NCI-H526 treated with DMSO at 0.1 percent for 48 hours (cell line): ENCODE measurements at regions not wholly inside any gene's neighbourhood (a gene's known extent, or its start where the extent isn't known, plus 50 kb on each side); places are given as distances from the start of the nearest gene placed in this dataset.
A peak's percentile ranks its signal among the peaks of the same experiment; 100 is the strongest.

ENCODE experiments used
- DNase-seq: peaks from one replicate; lab custom pipeline; 2025; lab: John Stamatoyannopoulos, UW

DNA sequence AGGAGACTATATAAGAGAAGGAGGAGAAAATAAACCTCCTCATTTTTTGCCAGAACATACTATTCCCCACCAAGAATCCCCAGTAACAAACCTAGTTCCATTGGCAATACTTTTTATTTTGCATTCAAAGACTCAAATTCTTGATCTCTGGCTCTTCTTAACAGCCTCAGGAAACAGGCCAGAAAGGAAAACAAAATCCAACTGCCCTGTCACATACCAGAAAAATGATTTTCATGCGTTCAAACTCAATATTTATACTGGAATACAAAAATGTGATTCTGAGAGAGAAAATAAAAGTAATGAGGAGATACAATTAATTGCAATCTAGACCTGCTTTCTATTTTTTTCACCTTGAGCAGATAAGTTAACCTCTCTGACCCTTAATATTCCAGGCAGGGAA is 435.9 kb upstream of the AUTS2 start:
- DNase-seq, result no peak

DNA sequence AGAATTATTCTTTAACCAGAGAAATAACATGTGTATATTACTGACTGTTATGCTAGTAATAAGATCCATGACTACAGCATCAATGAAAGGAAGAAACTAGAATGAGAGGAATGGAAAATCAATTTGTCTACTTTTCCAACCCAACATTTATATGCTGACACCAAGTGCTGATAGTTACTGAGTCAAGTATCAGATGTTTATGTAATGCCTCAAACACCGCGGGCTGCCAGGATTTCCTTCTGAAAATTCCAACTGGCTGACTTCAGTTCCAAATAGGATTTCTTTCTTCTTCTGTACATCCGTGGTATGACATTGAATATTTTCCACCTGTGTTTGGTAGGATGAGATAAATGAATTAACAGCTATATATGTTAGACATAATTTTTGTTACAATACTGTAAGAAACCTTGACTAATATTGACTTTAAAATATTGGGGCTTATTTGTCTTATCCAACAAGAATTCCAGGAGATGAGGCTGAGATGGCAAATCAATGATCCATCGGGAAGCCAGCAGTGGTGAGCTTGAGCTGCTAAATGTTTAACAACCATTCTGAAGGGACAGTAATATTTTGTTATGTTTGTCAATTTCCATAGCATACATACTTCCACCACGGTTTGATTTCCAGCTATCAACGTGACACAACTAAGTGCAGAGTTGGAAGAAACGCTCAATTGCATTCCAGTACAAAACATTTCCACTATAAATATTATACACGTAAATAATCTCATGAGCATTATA is 435.2 kb upstream of the AUTS2 start:
- no peak for DNase-seq

DNA sequence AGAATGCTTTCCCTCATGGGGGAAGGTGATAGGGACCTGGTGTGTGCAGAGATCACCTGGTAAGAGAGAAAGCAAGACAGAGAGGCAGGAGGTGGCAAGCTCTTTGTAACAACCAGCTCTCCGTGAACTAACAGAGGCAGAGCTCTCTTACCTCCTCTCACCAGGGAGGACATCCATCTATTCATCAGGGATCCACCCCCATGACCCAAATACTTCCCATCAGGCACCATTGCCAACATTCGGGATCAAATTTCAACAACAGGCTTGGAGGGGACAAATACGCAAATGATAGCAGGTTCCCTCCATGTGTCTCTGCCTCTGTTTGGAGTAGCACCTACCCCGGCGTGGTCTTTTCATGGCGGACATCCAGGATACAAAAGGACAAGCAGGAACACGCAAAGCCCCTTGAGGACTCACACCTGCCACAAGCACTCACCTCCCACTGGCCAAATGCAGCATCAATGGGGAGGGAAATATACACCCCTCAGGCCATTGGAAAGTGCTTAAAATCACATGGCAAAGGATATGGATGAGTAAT is 431.2 kb upstream of the AUTS2 start:
- DNase-seq, result no peak

- no peak for DNase-seq
Observed at GRCh38 chr7:69169386-69169785, 428.9 kb upstream of the AUTS2 start.

DNA sequence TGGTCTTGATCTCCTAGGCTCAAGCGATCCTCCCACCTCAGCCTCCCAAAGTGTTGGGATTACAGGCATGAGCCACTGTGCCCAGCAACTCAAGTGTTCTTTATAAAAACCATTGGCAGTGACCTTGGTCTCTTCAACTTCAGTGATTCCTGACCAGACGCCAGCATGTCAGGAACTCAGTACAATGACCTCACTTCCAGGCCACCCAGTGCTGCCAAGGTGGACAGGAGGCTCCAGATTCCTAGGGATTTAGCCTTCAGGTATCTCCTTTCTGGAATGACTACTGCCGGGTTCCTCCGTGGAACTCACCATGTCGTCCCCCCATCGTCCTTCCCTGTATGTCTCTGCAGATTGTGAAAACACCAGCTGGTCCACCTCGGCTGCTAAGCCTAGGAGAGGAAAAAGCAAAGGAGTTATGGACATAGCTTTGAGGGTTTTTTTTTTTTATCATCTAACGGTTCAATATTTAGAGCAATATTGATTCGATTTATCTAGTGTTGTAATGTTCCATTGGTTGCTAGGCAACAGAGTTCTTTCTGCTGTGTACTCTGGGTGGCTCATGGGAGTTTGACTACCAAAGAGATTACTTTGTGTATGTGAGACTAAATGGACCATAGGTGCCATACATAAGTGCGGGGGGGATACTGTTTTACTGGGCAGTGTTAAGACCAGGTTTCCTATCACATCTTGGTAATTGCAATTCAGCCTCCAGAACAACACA is 425.8 kb upstream of the AUTS2 start:
- no peak for DNase-seq

- DNase-seq, result no peak
Observed at GRCh38 chr7:69173341-69173740, 424.9 kb upstream of the AUTS2 start.

DNA sequence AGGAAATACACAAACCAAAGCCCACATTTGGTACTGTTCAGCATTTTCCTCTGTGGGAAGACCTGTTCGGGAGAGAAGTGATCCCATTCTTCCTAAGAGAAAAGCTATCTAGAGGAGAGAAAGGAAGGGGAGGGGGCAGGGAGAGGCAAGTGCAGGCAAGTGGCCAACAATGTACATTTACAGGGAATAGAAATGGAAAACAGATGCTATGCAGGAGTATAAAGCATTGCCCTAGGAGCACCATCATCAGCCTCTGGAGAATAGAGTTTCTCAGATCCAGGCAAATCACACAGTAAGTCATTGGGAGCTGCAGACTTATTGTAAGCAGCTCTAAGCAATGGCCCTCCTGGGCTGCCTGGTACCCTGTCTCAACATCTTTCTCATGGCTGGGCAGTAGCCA is 424.4 kb upstream of the AUTS2 start:
- DNase-seq, result no peak

- DNase-seq, result no peak
Observed at GRCh38 chr7:69176841-69177240, 421.4 kb upstream of the AUTS2 start.

DNA sequence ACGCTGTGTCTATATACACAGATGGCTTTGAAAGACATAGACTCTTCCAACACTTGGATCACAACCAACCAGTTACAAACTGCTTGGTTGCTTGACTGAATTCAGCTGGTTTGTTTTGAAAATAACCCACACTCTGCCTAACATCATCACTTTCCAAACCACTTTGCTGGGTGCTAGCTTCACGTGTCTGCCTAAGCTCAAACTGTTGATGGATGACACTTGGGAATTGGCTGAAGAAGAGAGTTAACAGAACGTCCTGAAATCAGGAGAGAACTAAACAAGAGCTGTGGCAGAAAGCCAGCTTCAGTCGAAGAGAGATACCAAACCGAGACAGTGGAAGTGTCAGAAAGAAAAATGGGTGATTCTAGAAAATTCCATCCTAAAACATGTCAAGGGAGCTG is 420.8 kb upstream of the AUTS2 start:
- no peak for DNase-seq

GRCh38 chr7:69177941-69178494 is 420.3 kb upstream of the AUTS2 start:
- DNase-seq, result no peak

DNA sequence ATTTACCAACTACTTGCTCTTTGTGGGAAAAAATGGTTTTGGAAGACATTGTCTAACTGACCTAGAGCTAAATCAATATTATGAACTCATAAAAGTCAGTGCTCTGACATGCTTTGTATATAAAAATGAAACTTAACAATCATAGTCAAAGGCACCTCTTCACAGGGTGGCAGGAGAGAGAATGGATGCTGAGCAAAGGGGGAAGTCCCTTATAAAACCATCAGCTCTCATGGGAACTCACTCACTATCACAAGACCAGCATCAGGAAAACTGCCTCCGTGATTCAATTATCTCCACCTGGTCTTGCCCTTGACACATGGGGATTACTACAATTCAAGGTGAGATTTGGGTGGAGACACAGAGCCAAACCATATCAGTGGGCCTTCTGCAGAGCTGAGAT is 417.6 kb upstream of the AUTS2 start:
- no peak for DNase-seq

GRCh38 chr7:69182596-69183467 is 415.4 kb upstream of the AUTS2 start:
- DNase-seq, result no peak

DNA sequence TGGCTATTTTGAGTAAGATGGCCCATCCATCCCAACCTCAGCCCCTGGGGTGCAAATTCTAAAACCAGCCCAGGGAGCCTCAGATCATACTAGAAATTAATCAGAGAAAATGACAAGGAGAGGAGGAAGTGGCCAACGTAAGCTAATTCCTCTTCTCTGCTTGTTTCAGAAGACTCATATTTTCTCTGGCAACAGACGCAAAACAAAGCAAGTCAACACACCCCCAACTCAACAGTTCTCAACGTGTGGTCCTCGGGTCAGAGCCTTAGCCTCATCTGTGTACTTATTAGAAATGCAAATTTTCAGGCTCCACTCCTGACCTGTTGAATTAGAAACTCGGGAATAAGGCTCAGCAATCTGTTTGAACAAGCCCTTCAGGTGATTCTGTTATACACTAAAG is 413.9 kb upstream of the AUTS2 start:
- peak; percentile 8 for DNase-seq

DNA sequence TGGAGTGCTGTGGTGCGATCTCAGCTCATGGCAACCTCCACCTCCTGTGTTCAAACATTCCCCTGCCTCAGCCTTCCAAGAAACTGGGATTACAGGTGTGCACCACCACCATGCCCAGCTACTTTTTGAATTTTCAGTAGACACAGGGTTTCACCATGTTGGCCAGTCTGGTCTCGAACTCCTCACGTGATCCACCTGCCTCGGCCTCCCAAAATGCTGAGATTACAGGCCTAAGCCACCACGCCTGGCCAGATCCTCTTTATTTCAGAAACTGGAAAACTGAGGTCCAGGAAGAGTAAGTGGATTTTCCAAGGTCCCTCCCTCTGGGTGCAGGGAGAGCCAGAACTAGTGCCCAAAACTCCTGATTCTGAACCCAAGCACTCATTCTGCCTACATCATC is 413.1 kb upstream of the AUTS2 start:
- no peak for DNase-seq

DNA sequence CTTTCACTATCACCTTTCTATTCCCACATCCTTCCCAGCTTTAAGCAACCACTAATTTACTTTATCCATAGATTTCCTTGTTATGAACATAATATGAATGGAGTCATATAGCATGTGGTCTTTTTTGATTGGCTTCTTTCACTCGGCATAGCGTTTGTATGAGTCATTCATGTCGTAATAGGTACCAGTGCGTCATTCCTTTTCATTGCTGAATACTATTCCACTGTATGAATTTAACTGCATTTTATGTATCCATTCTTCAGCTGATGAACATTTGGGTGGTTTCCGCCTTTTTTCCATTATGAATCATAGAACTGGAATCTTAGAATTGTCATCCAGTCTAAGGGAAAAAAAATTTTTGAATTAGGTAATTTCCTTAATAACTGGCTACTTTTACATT is 411.3 kb upstream of the AUTS2 start:
- DNase-seq, result no peak

GRCh38 chr7:69187824-69188333 is 410.4 kb upstream of the AUTS2 start:
- no peak for DNase-seq

GRCh38 chr7:69189406-69189805 is 408.9 kb upstream of the AUTS2 start:
- DNase-seq, result no peak

- DNase-seq, result no peak
Observed at GRCh38 chr7:69190025-69190424, 408.2 kb upstream of the AUTS2 start.

GRCh38 chr7:69190763-69191162 is 407.5 kb upstream of the AUTS2 start:
- no peak for DNase-seq

- DNase-seq, result no peak
Observed at GRCh38 chr7:69192134-69192533, 406.1 kb upstream of the AUTS2 start.

- no peak for DNase-seq
Observed at GRCh38 chr7:69193061-69193460, 405.2 kb upstream of the AUTS2 start.

DNA sequence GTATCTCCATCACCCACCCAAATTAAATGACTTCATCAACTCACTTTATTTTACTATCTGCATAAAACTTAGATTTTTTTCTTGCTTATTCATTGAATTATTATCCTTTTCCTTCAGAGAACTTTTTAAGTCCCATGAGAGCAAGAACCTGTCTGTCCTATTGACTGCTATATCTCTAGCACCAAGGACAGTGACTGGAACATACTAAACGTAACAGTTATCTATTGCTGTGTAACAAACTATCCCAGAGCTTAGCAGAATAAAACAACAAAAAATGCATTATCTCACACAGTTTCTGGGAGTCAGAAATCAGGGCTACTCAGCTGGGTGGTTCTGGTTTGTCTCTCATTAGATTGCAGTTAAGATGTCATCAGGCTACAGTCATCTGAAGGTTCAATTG is 401.7 kb upstream of the AUTS2 start:
- no peak for DNase-seq
